Thoracic aorta (tissue), 2 donors: ENCODE measurements at regions not wholly inside any gene's neighbourhood (a gene's known extent, or its start where the extent isn't known, plus 50 kb on each side); places are given as distances from the start of the nearest gene placed in this dataset.

Experiments used
- ATAC-seq: fragments of 150-250 bp; one replicate; pipeline ENCODE4 v1.8.0; 2017; ENCODE audit warnings: low read depth; ENCODE audit not compliant: insufficient number of reproducible peaks, low FRiP score
- DNase-seq: peaks from one replicate; pipeline ENCODE4 v3.0.0-alpha.2; 2020; ENCODE audit warnings: low spot score
- H3K27ac ChIP-seq, 2 donors: fragments of 200-600 bp; sonication (generic); 1 replicate in 1 of 2; 2 replicates in 1 of 2; pipeline ENCODE4 v1.5.1; 2016; ENCODE audit warnings: mild to moderate bottlenecking in 2 of 2, moderate library complexity in 2 of 2
- H3K27me3 ChIP-seq: fragments of 200-600 bp; sonication (generic); replicated peaks from 2 replicates; pipeline ENCODE4 v1.6.0; 2016; ENCODE audit warnings: mild to moderate bottlenecking; ENCODE audit not compliant: insufficient read depth
- H3K36me3 ChIP-seq: fragments of 200-600 bp; sonication (generic); one replicate; pipeline ENCODE4 v1.5.1; 2016
- H3K4me1 ChIP-seq, 2 donors: fragments of 200-600 bp; sonication (generic); 1 replicate in 1 of 2; 2 replicates in 1 of 2; pipeline versions ENCODE4 v1.5.1 to v1.6.0; 2016; ENCODE audit warnings: low read depth in 2 of 2, mild to moderate bottlenecking in 1 of 2; ENCODE audit not compliant: control insufficient read depth in 1 of 2
- H3K4me3 ChIP-seq: fragments of 200-600 bp; sonication (generic); 2 replicates; pipeline ENCODE4 v1.5.1; 2016; ENCODE audit warnings: mild to moderate bottlenecking
- H3K9me3 ChIP-seq: fragments of 200-600 bp; sonication (generic); 2 replicates; pipeline ENCODE4 v1.5.1; 2016
- TF ChIP-seq, protein P1 (sequence below): fragments of 200-600 bp; sonication (generic); IDR thresholded peaks from one replicate; pipeline ENCODE4 v1.5.1; 2019; ENCODE audit warnings: antibody characterized with exemption

DNA sequence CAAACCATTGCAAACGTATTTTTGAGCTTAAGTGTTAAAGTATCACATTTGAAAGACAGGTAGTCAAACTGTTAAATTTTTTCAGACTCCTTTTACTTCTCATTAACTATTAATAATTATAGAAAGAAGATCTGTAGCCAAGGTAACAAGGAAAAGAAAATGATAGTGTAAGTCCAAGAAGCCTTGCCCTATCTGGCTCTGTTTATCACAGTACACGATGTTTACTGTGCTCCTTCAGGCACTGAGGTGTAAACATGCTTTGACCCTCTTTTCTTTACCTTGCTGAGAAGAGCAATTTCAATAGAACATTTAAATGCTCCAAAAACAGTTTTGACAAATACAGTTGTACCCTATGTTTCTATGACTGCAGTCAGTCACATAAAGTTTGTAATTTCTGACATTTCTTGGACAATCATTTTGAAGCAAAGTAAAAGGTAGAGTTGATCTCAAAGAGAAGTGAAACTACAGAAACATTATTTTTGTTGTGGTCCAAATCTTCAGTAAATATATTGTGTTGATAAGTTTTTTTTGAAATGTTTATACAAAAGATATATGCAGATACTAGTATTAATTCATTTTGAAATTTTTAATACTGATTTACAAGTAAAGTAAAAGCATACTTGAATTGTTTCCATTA, 152.6 kb upstream of the KYNU start:
- Histone ChIP-seq H3K27ac (no peak overlapping the region), H3K4me3 (no peak overlapping the region), H3K9me3 (peaks cover 2% of the 10 kb centered on the region), H3K4me1 (peaks cover 0 to 8% of the 10 kb centered on the region in 2 donors), H3K36me3 (no peaks in the 10 kb centered on the region), H3K27me3 (no peaks in the 10 kb centered on the region)
- ATAC-seq, result no peak
- no peak for DNase-seq
- TF ChIP-seq, protein P1, sequence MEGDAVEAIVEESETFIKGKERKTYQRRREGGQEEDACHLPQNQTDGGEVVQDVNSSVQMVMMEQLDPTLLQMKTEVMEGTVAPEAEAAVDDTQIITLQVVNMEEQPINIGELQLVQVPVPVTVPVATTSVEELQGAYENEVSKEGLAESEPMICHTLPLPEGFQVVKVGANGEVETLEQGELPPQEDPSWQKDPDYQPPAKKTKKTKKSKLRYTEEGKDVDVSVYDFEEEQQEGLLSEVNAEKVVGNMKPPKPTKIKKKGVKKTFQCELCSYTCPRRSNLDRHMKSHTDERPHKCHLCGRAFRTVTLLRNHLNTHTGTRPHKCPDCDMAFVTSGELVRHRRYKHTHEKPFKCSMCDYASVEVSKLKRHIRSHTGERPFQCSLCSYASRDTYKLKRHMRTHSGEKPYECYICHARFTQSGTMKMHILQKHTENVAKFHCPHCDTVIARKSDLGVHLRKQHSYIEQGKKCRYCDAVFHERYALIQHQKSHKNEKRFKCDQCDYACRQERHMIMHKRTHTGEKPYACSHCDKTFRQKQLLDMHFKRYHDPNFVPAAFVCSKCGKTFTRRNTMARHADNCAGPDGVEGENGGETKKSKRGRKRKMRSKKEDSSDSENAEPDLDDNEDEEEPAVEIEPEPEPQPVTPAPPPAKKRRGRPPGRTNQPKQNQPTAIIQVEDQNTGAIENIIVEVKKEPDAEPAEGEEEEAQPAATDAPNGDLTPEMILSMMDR, result no peak

DNA sequence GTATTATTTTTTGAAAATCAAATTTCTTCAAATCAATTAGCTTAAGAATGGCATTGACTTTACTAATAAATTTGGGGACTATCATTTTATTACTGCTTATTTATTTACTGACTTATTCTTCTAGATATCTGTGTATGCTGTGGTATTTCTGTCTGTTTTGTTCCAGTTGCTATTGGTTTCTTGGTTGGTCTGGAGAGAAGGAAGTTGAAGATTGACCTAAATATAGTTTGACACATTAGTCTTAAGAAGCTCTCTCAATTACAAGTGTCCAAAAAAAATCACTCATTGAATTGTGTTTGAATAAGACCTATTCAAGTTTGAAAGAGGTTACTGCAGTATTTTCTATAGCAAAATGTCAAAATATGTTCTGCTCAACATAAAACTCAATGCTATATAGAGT, 153.3 kb upstream of the KYNU start:
- H3K27ac ChIP-seq, result no peak overlapping the region
- no peak for DNase-seq
- H3K4me3 ChIP-seq, result no peak overlapping the region
- no peaks in the 10 kb centered on the region for H3K27me3 ChIP-seq
- TF ChIP-seq, protein P1, result no peak
- no peak for ATAC-seq
- H3K9me3 ChIP-seq, result peaks cover 2% of the 10 kb centered on the region
- peaks cover 0 to 8% of the 10 kb centered on the region in 2 donors for H3K4me1 ChIP-seq
- H3K36me3 ChIP-seq, result no peaks in the 10 kb centered on the region

DNA sequence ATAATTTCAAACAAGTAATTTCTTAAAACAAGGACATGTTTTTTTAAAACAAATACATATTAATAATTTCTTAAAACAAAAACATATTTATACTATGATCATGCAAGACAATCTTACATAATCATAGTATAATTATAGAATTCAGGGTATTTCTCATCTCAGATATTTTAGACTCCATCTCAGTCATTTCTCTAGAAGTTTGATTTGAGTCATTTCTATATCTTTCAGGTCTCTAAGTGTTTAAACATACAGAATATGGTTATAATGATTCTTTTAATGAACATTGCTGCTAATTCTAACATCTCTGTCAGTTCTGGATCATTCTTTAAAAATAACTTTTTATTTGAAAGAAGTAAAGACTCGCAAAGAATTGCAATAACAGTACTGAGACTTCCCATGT, 154.2 kb upstream of the KYNU start:
- TF ChIP-seq, protein P1, result no peak

DNA sequence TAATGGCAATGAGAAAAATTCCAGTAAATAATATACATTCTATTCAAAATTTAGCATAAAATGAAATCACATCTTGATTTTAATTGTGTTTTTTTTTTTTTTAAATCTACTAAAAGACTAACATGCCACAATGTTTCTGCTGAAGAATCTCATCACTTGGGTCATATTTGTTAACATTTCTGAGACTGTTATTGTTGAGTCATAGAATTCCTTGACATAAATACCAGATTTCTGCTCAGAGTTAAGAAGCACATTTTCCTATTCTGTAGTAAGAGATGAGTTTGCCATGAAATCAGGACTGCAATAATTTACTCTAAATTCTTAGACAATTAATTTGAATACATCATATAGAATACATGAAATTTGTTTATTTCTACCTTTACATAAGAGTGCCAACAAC, 154.9 kb upstream of the KYNU start:
- Histone ChIP-seq H3K27ac (no peak overlapping the region), H3K27me3 (no peaks in the 10 kb centered on the region), H3K4me3 (no peak overlapping the region), H3K4me1 (peaks cover 6 to 8% of the 10 kb centered on the region in 2 donors), H3K36me3 (no peaks in the 10 kb centered on the region), H3K9me3 (no peaks in the 10 kb centered on the region)
- DNase-seq, result no peak
- TF ChIP-seq, protein P1, result no peak
- ATAC-seq, result no peak

More for the DNA sequence above, 154.2 kb upstream of the KYNU start:
- ATAC-seq, result no peak
- no peaks in the 10 kb centered on the region for H3K36me3 ChIP-seq
- H3K4me1 ChIP-seq, result peaks cover 0 to 8% of the 10 kb centered on the region in 2 donors
- H3K27me3 ChIP-seq, result no peaks in the 10 kb centered on the region
- no peak overlapping the region for H3K4me3 ChIP-seq
- H3K9me3 ChIP-seq, result peaks cover 2% of the 10 kb centered on the region
- no peak for DNase-seq
- no peak overlapping the region for H3K27ac ChIP-seq

DNA sequence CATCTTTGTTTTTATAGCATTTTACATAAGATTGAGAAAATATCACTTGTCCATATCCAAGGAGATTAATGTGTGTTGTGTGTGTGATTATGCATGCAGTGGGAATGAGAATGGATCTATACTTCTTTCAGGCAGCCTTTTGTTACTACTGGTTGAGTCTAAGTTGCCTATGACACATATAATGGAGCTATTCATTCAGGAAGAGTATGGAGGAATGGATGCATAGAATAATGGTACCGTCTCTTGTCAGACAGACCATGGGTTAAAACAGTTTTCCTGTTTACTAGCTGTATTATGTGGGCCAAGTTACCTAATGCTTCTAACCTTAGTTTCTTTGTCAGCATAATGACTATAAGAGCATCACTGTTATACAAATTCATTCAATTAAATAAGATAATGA, 155.4 kb upstream of the KYNU start:
- TF ChIP-seq, protein P1, result no peak
- DNase-seq (no peak), ATAC-seq (no peak)
- Histone ChIP-seq H3K36me3 (no peaks in the 10 kb centered on the region), H3K27ac (no peak overlapping the region), H3K9me3 (no peaks in the 10 kb centered on the region), H3K27me3 (no peaks in the 10 kb centered on the region), H3K4me1 (peaks cover 11 to 12% of the 10 kb centered on the region in 2 donors), H3K4me3 (no peak overlapping the region)
